Stomach (tissue), 4 donors: ENCODE measurements at regions not wholly inside any gene's neighbourhood (a gene's known extent, or its start where the extent isn't known, plus 50 kb on each side); places are given as distances from the start of the nearest gene placed in this dataset.

ENCODE experiments used
- POLR2A ChIP-seq, 4 donors: fragments of 450-650 bp; IDR thresholded peaks; one replicate each; pipeline ENCODE4 v1.6.1; 2016; ENCODE audit warnings: antibody characterized with exemption in 4 of 4, control low read depth in 2 of 4, mild to moderate bottlenecking in 1 of 4, moderate library complexity in 1 of 4
- POLR2AphosphoS5 ChIP-seq, 3 donors: sonication (generic); formaldehyde crosslinking; IDR thresholded peaks; one replicate each; pipeline ENCODE4 v1.6.1; 2016; ENCODE audit warnings: antibody characterized with exemption in 3 of 3
- TF ChIP-seq, protein P1 (sequence below), 7 experiments: fragments of 450-650 bp in 4 of 7; fragments of 200-600 bp in 3 of 7; sonication (generic) in 3 of 7; IDR thresholded peaks; one replicate each; pipeline ENCODE4 v1.5.1; 2016 to 2019; ENCODE audit warnings: antibody characterized with exemption in 7 of 7, control low read depth in 2 of 7, mild to moderate bottlenecking in 1 of 7

DNA sequence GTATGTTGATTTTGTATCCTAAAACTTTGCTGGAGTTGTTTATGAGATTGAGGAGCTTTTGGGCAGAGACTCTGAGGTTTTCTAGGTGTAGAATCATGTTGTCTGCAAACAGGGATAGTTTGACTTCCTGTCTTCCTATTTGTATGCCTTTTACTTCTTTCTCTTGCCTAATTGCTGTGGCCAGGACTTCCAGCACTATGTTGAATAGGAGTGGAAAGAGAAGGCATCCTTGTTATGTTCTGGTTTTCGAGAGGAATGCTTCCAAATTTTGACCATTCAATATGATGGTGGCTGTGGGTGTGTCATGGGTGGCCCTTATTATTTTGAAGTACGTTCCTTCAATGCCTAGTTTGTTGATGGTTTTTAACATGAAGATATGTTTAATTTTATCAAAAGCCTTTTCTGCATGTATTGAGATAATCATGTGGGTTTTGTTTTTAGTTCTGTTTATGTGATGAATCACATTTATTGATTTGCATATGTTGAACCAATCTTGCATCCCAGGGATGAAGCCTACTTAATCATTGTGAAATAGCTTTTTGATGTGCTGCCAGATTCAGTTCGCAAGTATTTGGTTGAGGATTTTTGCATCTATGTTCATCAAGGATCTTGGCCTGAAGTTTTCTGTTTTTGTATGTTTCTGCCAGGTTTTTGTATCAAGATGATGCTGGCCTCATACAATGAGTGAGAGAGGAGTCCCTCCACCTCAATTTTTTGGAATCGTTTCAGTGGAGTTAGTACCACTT is 188.1 kb downstream of the MINAR1 start:
- TF ChIP-seq, protein P1, sequence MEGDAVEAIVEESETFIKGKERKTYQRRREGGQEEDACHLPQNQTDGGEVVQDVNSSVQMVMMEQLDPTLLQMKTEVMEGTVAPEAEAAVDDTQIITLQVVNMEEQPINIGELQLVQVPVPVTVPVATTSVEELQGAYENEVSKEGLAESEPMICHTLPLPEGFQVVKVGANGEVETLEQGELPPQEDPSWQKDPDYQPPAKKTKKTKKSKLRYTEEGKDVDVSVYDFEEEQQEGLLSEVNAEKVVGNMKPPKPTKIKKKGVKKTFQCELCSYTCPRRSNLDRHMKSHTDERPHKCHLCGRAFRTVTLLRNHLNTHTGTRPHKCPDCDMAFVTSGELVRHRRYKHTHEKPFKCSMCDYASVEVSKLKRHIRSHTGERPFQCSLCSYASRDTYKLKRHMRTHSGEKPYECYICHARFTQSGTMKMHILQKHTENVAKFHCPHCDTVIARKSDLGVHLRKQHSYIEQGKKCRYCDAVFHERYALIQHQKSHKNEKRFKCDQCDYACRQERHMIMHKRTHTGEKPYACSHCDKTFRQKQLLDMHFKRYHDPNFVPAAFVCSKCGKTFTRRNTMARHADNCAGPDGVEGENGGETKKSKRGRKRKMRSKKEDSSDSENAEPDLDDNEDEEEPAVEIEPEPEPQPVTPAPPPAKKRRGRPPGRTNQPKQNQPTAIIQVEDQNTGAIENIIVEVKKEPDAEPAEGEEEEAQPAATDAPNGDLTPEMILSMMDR (IDR thresholded peaks at IDR 0.05), result no peak
- TF ChIP-seq POLR2A (IDR thresholded peaks at IDR 0.05) (no peak), POLR2AphosphoS5 (IDR thresholded peaks at IDR 0.05) (no peak)
